ENCODE measurements at regions not wholly inside any gene's neighbourhood (a gene's known extent, or its start where the extent isn't known, plus 50 kb on each side); places are given as distances from the start of the nearest gene placed in this dataset.

GRCh38 chr2:128451084-128452023 is 132.7 kb upstream of the HS6ST1 start:
- no peak for TF ChIP-seq CTCF (IDR thresholded peaks at IDR 0.05; ENCODE audit: insufficient read depth, low read depth, low read length)
- H3K4me3 ChIP-seq (ENCODE audit: low read depth, low read length) = no peak overlapping the region

GRCh38 chr2:128452024-128452411 is 133.3 kb upstream of the HS6ST1 start:
- H3K4me3 ChIP-seq (ENCODE audit: low read depth, low read length) = no peak overlapping the region
- no peak for TF ChIP-seq CTCF (IDR thresholded peaks at IDR 0.05; ENCODE audit: insufficient read depth, low read depth, low read length)
- no peak for DNase-seq (ENCODE audit: low read depth)

More at GRCh38 chr2:128451084-128452023, 132.7 kb upstream of the HS6ST1 start:
- DNase-seq (ENCODE audit: low read depth) = no peak

GRCh38 chr2:128452536-128453530 is 134.2 kb upstream of the HS6ST1 start:
- no peak for DNase-seq (ENCODE audit: low read depth)
- no peak for TF ChIP-seq CTCF (IDR thresholded peaks at IDR 0.05; ENCODE audit: insufficient read depth, low read depth, low read length)

GRCh38 chr2:128454980-128455720 is 136.5 kb upstream of the HS6ST1 start:
- H3K4me3 ChIP-seq (ENCODE audit: low read depth, low read length) = no peak overlapping the region
- no peak for DNase-seq (ENCODE audit: low read depth)
- no peak for TF ChIP-seq CTCF (IDR thresholded peaks at IDR 0.05; ENCODE audit: insufficient read depth, low read depth, low read length)

More at GRCh38 chr2:128452536-128453530, 134.2 kb upstream of the HS6ST1 start:
- H3K4me3 ChIP-seq (ENCODE audit: low read depth, low read length) = no peak overlapping the region

- H3K4me3 ChIP-seq (ENCODE audit: low read depth, low read length) = no peak overlapping the region
- no peak for DNase-seq (ENCODE audit: low read depth)
- TF ChIP-seq CTCF (IDR thresholded peaks at IDR 0.05; ENCODE audit: insufficient read depth, low read depth, low read length) = no peak
Observed at GRCh38 chr2:128455721-128456050, 137.0 kb upstream of the HS6ST1 start.

- no peak overlapping the region for H3K4me3 ChIP-seq (ENCODE audit: low read depth, low read length)
- no peak for TF ChIP-seq CTCF (IDR thresholded peaks at IDR 0.05; ENCODE audit: insufficient read depth, low read depth, low read length)
- no peak for DNase-seq (ENCODE audit: low read depth)
Observed at GRCh38 chr2:128456281-128456680, 137.6 kb upstream of the HS6ST1 start.

Data from fibroblast of villous mesenchyme (primary cell).